Activated CD4-positive, alpha-beta T cell treated with anti-CD3 and anti-CD28 coated beads for 36 hours (primary cell): ENCODE measurements at regions not wholly inside any gene's neighbourhood (a gene's known extent, or its start where the extent isn't known, plus 50 kb on each side); places are given as distances from the start of the nearest gene placed in this dataset.

Experiments
- ATAC-seq: fragments of 200-7000 bp; cut with Tn5 transposase; one replicate; pipeline ENCODE4 v1.10.0; 2021; ENCODE audit warnings: mild to moderate bottlenecking, moderate library complexity
- CTCF ChIA-PET: fragments of 350-600 bp; sonication (Branson Sonifier 250); formaldehyde crosslinking; loops from one replicate; lab custom pipeline; 2021; ENCODE audit warnings: antibody characterized with exemption; lab: Charles Lee
- POLR2A ChIA-PET: fragments of 350-600 bp; sonication (Branson Sonifier 250); formaldehyde crosslinking; loops from one replicate; lab custom pipeline; 2021; ENCODE audit warnings: antibody characterized with exemption, inconsistent platforms; lab: Charles Lee
- DNase-seq: peaks from one replicate; pipeline ENCODE4 v3.0.0-alpha.2; 2020
- H3K27ac Mint-ChIP-seq: one replicate; pipeline ENCODE4 v1.8.0; 2021; ENCODE audit warnings: mixed read lengths
- H3K27me3 Mint-ChIP-seq: one replicate; pipeline ENCODE4 v1.8.0; 2021; ENCODE audit warnings: mixed read lengths
- H3K36me3 Mint-ChIP-seq: one replicate; pipeline ENCODE4 v1.8.0; 2021; ENCODE audit warnings: low read depth, mixed read lengths
- H3K4me1 Mint-ChIP-seq: one replicate; pipeline ENCODE4 v1.8.0; 2021; ENCODE audit warnings: mixed read lengths
- H3K4me3 Mint-ChIP-seq: one replicate; pipeline ENCODE4 v1.8.0; 2021; ENCODE audit warnings: mild to moderate bottlenecking, moderate library complexity, mixed read lengths
- H3K9me3 Mint-ChIP-seq: one replicate; pipeline ENCODE4 v1.8.0; 2021; ENCODE audit warnings: low read depth, mixed read lengths
- intact Hi-C, 2 experiments: fragments of 100-400 bp; cut with DNase I in 1 of 2; cut with micrococcal nuclease in 1 of 2; formaldehyde crosslinking; loops; one replicate each; pipeline versions ENCODE4 v1.14.2 to v1.15.1; 2022 to 2024; cut with DNase I, micrococcal nuclease

- H3K4me3 Mint-ChIP-seq, result no peak overlapping the region
- peaks cover 45% of the 10 kb centered on the region for H3K4me1 Mint-ChIP-seq
- no peak overlapping the region for H3K27ac Mint-ChIP-seq
- no peaks in the 10 kb centered on the region for H3K9me3 Mint-ChIP-seq
- CTCF ChIA-PET, result interaction anchor here (8.8 kb wide), 1 partner anchor 1212 kb away, joined by 169 read pairs; no protein-coding TSS in a partner anchor
- H3K27me3 Mint-ChIP-seq, result peaks cover 12% of the 10 kb centered on the region
- DNase-seq (no peak), ATAC-seq (no peak)
- intact Hi-C loops, result loop anchor here (2.0 to 10.0 kb wide), 14 partner anchors 33 to 1033 kb away; partner anchors contain the start of gene LPP (in 1 of the 2)
- H3K36me3 Mint-ChIP-seq, result no peaks in the 10 kb centered on the region
- POLR2A ChIA-PET, result interaction anchor here (0.8 to 1.2 kb wide), 3 partner anchors 1204 to 1209 kb away, joined by 3 to 6 read pairs (median 5); partner anchors contain the start of gene BCL6
Observed at GRCh38 chr3:188949996-188950395, 221.8 kb upstream of the TPRG1 start.

GRCh38 chr3:188950832-188951489, 220.8 kb upstream of the TPRG1 start:
- POLR2A ChIA-PET, result interaction anchor here (0.6 to 1.2 kb wide), 5 partner anchors 162 to 1210 kb away, joined by 3 to 6 read pairs (median 3); partner anchors contain the start of gene BCL6
- CTCF ChIA-PET, result interaction anchor here (0.6 to 8.8 kb wide), 4 partner anchors 37 to 1213 kb away, joined by 3 to 169 read pairs (median 3); no protein-coding TSS in a partner anchor
- DNase-seq, result peak; percentile 75
- ATAC-seq, result peak; percentile 90
- Mint-ChIP-seq H3K27ac (peak overlapping the region; percentile 90), H3K27me3 (peaks cover 8% of the 10 kb centered on the region), H3K4me3 (no peak overlapping the region), H3K36me3 (no peaks in the 10 kb centered on the region), H3K4me1 (peaks cover 50% of the 10 kb centered on the region), H3K9me3 (no peaks in the 10 kb centered on the region)
- intact Hi-C loops, result loop anchor here (1.0 to 10.0 kb wide), 16 partner anchors 34 to 1034 kb away; partner anchors contain the start of gene LPP (in 1 of the 2)

DNA sequence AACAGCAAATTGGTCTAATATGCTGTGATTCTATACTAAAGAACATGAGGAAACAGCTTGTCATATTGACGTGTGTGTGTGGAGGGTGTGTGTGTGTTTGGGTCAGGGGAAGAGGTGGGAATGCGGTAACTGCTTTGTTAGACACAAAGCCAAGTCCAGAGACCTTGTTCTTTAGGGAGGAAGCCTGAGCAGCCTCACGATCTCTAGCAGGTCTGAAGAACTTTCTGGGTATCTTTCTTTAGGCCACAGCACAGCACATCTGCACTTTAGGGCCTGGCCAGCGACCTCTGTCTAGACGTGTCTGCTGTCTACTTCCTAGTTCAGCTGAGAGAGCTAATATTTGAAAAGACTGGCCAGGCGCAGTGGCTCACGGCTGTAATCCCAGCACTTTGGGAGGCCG, 220.0 kb upstream of the TPRG1 start:
- CTCF ChIA-PET, result interaction anchor here (0.9 to 8.8 kb wide), 4 partner anchors 34 to 1214 kb away, joined by 3 to 169 read pairs (median 15); no protein-coding TSS in a partner anchor
- POLR2A ChIA-PET, result no interaction called here
- no peaks in the 10 kb centered on the region for H3K9me3 Mint-ChIP-seq
- ATAC-seq (no peak), DNase-seq (no peak)
- peak overlapping the region; percentile 90 for H3K27ac Mint-ChIP-seq
- H3K36me3 Mint-ChIP-seq, result no peaks in the 10 kb centered on the region
- peaks cover 54% of the 10 kb centered on the region for H3K4me1 Mint-ChIP-seq
- intact Hi-C loops, result loop anchor here (1.0 to 10.0 kb wide), 16 partner anchors 35 to 1034 kb away; partner anchors contain the start of gene LPP (in 1 of the 2)
- H3K4me3 Mint-ChIP-seq, result no peak overlapping the region
- peaks cover 7% of the 10 kb centered on the region for H3K27me3 Mint-ChIP-seq

GRCh38 chr3:188954590-188955208, 217.1 kb upstream of the TPRG1 start:
- CTCF ChIA-PET, result interaction anchor here (0.6 to 8.8 kb wide), 71 partner anchors 9 to 1295 kb away, joined by 3 to 169 read pairs (median 4); partner anchors contain the start of gene BCL6
- Mint-ChIP-seq H3K4me3 (no peak overlapping the region), H3K27me3 (no peaks in the 10 kb centered on the region), H3K4me1 (peaks cover 46% of the 10 kb centered on the region), H3K36me3 (no peaks in the 10 kb centered on the region), H3K9me3 (no peaks in the 10 kb centered on the region), H3K27ac (no peak overlapping the region)
- POLR2A ChIA-PET, result interaction anchor here (0.6 to 1.2 kb wide), 4 partner anchors 37 to 1216 kb away, joined by 3 read pairs; no protein-coding TSS in a partner anchor
- DNase-seq, result peak; percentile 90
- intact Hi-C loops, result loop anchor here (1.0 to 10.0 kb wide), 20 partner anchors 88 to 1214 kb away; partner anchors contain the start of gene LPP (in 1 of the 2)
- peak; percentile 61 for ATAC-seq

DNA sequence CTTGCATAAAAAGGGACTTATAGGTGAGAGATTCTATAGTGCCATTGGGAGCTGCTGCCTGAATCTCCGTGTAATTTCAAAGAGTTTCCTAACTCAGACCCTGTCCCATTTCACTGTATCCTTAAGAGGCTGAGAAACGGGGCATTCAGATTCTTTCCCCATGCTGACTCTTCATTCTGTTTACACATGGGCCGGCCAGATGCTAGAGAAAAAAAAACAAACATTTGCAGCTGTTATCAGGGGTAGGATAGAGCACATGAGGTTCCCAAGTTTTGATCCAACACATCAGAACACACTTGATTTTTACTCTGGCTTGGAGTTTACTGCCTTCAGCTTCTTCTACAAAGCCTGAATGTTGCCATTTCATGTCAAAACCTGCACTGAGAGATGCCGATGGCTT, 215.9 kb upstream of the TPRG1 start:
- peaks cover 35% of the 10 kb centered on the region for H3K4me1 Mint-ChIP-seq
- H3K4me3 Mint-ChIP-seq, result no peak overlapping the region
- DNase-seq (no peak), ATAC-seq (no peak)
- peaks cover 1% of the 10 kb centered on the region for H3K27me3 Mint-ChIP-seq
- intact Hi-C loops, result loop anchor here (2.0 to 10.0 kb wide), 14 partner anchors 85 to 981 kb away; partner anchors contain the start of gene LPP (in 1 of the 2)
- POLR2A ChIA-PET, result interaction anchor here (0.7 kb wide), 2 partner anchors 828 to 1209 kb away, joined by 3 read pairs; no protein-coding TSS in a partner anchor
- no peak overlapping the region for H3K27ac Mint-ChIP-seq
- no peaks in the 10 kb centered on the region for H3K36me3 Mint-ChIP-seq
- no peaks in the 10 kb centered on the region for H3K9me3 Mint-ChIP-seq
- CTCF ChIA-PET, result interaction anchor here (0.5 to 8.8 kb wide), 37 partner anchors 9 to 1418 kb away, joined by 3 to 169 read pairs (median 4); partner anchors contain the start of gene BCL6

- DNase-seq, result no peak
- Mint-ChIP-seq H3K27me3 (peaks cover 4% of the 10 kb centered on the region), H3K9me3 (no peaks in the 10 kb centered on the region), H3K27ac (no peak overlapping the region), H3K36me3 (no peaks in the 10 kb centered on the region), H3K4me3 (no peak overlapping the region), H3K4me1 (peaks cover 29% of the 10 kb centered on the region)
- ChIA-PET POLR2A (no interaction called here), CTCF (interaction anchor here (0.7 to 8.8 kb wide), 10 partner anchors 9 to 1219 kb away, joined by 3 to 169 read pairs (median 3); no protein-coding TSS in a partner anchor)
- peak; percentile 39 for ATAC-seq
- intact Hi-C loops, result loop anchor here (2.0 to 10.0 kb wide), 10 partner anchors 84 to 982 kb away; partner anchors contain the start of gene LPP (in 1 of the 2)
Observed at GRCh38 chr3:188956839-188957489, 214.8 kb upstream of the TPRG1 start.

DNA sequence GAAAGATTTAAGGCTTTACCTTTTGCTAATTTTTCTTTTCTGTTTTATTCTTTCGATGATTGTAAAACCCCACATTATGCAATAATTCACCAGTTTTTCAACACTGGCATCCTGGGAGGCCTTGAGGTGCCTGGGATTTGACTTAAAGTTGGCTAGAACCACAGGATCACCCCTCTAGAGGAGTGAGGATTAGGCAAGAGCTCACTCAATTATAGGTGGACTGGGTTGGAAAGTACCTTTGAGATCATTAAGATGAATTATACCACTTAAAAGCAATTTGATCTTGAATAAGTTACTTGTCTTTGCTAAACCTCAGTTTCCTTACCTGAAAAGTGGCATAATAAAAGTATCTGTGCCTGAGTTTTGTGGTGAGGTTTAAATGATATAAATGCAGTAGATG, 212.8 kb upstream of the TPRG1 start:
- POLR2A ChIA-PET, result no interaction called here
- no peak for DNase-seq

GRCh38 chr3:188962253-188963247, 209.2 kb upstream of the TPRG1 start:
- Mint-ChIP-seq H3K27me3 (peaks cover 11% of the 10 kb centered on the region), H3K9me3 (no peaks in the 10 kb centered on the region), H3K27ac (no peak overlapping the region), H3K4me3 (no peak overlapping the region), H3K36me3 (no peaks in the 10 kb centered on the region), H3K4me1 (peaks cover 10% of the 10 kb centered on the region)
- DNase-seq (peak; percentile 46), ATAC-seq (no peak)
- ChIA-PET POLR2A (interaction anchor here (0.6 kb wide), 1 partner anchor 1152 kb away, joined by 3 read pairs; no protein-coding TSS in a partner anchor), CTCF (interaction anchor here (0.8 to 2.1 kb wide), 3 partner anchors 9 to 627 kb away, joined by 3 to 6 read pairs (median 3); no protein-coding TSS in a partner anchor)
- intact Hi-C loops, result loop anchor here in 1 of 2 experiments (2.0 kb wide), 1 partner anchor 186 kb away; no protein-coding TSS in a partner anchor

More for the DNA sequence above, 212.8 kb upstream of the TPRG1 start:
- H3K4me1 Mint-ChIP-seq, result peaks cover 32% of the 10 kb centered on the region
- H3K4me3 Mint-ChIP-seq, result no peak overlapping the region
- no peaks in the 10 kb centered on the region for H3K9me3 Mint-ChIP-seq
- ATAC-seq, result no peak
- H3K27me3 Mint-ChIP-seq, result peaks cover 6% of the 10 kb centered on the region
- intact Hi-C loops, result loop anchor here (5.0 to 10.0 kb wide), 8 partner anchors 83 to 984 kb away; partner anchors contain the start of gene LPP (in 1 of the 2)
- CTCF ChIA-PET, result interaction anchor here (0.7 kb wide), 1 partner anchor 45 kb away, joined by 3 read pairs; no protein-coding TSS in a partner anchor
- no peaks in the 10 kb centered on the region for H3K36me3 Mint-ChIP-seq
- no peak overlapping the region for H3K27ac Mint-ChIP-seq

DNA sequence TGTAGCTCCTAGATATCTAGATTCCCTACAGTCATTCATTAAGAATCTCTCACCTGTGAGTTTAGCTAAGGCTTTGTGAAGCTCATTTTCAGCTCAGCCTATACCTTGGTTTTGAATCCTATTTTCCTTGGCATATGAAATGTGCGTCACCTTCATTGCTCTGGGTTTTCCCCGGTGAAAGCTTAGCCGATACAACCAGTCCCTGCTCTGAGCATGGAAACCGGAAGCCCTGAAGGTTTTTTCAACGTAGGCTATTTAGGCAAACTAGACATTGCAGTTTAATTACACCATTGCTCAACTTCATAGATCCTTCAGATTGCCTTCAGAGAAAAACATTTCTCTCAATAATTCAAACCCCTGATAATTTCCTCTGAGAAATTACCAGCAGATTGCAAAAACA, 206.8 kb upstream of the TPRG1 start:
- intact Hi-C loops, result no loop called here
- ChIA-PET CTCF (interaction anchor here (1.2 to 1.6 kb wide), 2 partner anchors 10 to 11 kb away, joined by 3 to 5 read pairs; no protein-coding TSS in a partner anchor), POLR2A (no interaction called here)
- H3K27ac Mint-ChIP-seq, result no peak overlapping the region
- ATAC-seq (no peak), DNase-seq (no peak)
- H3K27me3 Mint-ChIP-seq, result peaks cover 12% of the 10 kb centered on the region
- no peak overlapping the region for H3K4me3 Mint-ChIP-seq
- no peaks in the 10 kb centered on the region for H3K36me3 Mint-ChIP-seq
- H3K9me3 Mint-ChIP-seq, result no peaks in the 10 kb centered on the region
- H3K4me1 Mint-ChIP-seq, result peaks cover 6% of the 10 kb centered on the region
